Osteocyte (in vitro differentiated cells): ENCODE measurements at regions not wholly inside any gene's neighbourhood (a gene's known extent, or its start where the extent isn't known, plus 50 kb on each side); places are given as distances from the start of the nearest gene placed in this dataset.

Experiments used
- DNase-seq: peaks from one replicate; pipeline ENCODE4 v3.0.0; 2021; ENCODE audit warnings: mixed read lengths; ENCODE audit not compliant: unreplicated experiment; ENCODE audit errors: extremely low spot score
- H3K27ac Mint-ChIP-seq: one replicate; pipeline ENCODE4 v1.8.0; 2021; ENCODE audit warnings: mild to moderate bottlenecking, mixed read lengths; ENCODE audit not compliant: unreplicated experiment
- H3K27me3 Mint-ChIP-seq: one replicate; pipeline ENCODE4 v1.8.0; 2021; ENCODE audit warnings: mixed read lengths; ENCODE audit not compliant: unreplicated experiment
- H3K36me3 Mint-ChIP-seq: one replicate; pipeline ENCODE4 v1.8.0; 2021; ENCODE audit warnings: mixed read lengths; ENCODE audit not compliant: unreplicated experiment
- H3K4me1 Mint-ChIP-seq: one replicate; pipeline ENCODE4 v1.8.0; 2021; ENCODE audit warnings: mixed read lengths; ENCODE audit not compliant: unreplicated experiment
- H3K4me3 Mint-ChIP-seq: one replicate; pipeline ENCODE4 v1.8.0; 2021; ENCODE audit warnings: mild to moderate bottlenecking, moderate library complexity, mixed read lengths; ENCODE audit not compliant: unreplicated experiment
- H3K9me3 Mint-ChIP-seq: one replicate; pipeline ENCODE4 v1.8.0; 2021; ENCODE audit warnings: mixed read lengths; ENCODE audit not compliant: unreplicated experiment
- TF ChIP-seq, protein P1 (sequence below): fragments of 200-600 bp; sonication (generic); IDR thresholded peaks from 2 replicates; pipeline ENCODE4 v1.5.0; 2021; ENCODE audit warnings: antibody characterized with exemption, mild to moderate bottlenecking, moderate library complexity

DNA sequence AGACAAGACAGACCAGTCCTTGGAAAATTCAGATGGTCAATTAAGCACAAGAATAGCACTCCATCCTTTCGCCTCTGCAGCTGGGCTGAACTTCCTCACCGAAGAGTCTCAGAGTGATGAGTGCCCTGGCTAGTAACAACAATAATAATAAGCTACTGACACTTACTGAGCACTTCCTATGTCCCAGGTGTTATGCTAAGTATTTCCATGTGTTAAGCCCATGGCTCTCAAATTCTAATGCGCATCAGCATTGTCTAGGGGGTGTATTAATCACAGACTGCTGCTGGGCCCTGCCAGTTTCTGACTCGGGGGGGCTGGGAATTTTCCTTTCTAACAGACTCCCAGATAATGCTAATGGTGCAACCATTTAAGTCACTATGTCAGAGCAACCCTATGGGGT is 118.2 kb upstream of the LRFN2 start:
- H3K4me1 Mint-ChIP-seq = peaks cover 2% of the 10 kb centered on the region
- TF ChIP-seq, protein P1, sequence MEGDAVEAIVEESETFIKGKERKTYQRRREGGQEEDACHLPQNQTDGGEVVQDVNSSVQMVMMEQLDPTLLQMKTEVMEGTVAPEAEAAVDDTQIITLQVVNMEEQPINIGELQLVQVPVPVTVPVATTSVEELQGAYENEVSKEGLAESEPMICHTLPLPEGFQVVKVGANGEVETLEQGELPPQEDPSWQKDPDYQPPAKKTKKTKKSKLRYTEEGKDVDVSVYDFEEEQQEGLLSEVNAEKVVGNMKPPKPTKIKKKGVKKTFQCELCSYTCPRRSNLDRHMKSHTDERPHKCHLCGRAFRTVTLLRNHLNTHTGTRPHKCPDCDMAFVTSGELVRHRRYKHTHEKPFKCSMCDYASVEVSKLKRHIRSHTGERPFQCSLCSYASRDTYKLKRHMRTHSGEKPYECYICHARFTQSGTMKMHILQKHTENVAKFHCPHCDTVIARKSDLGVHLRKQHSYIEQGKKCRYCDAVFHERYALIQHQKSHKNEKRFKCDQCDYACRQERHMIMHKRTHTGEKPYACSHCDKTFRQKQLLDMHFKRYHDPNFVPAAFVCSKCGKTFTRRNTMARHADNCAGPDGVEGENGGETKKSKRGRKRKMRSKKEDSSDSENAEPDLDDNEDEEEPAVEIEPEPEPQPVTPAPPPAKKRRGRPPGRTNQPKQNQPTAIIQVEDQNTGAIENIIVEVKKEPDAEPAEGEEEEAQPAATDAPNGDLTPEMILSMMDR = no peak
- H3K9me3 Mint-ChIP-seq = peaks cover 8% of the 10 kb centered on the region
- DNase-seq = no peak
- H3K27ac Mint-ChIP-seq = no peak overlapping the region
- peaks cover 44% of the 10 kb centered on the region for H3K27me3 Mint-ChIP-seq
- H3K36me3 Mint-ChIP-seq = no peaks in the 10 kb centered on the region
- no peak overlapping the region for H3K4me3 Mint-ChIP-seq

DNA sequence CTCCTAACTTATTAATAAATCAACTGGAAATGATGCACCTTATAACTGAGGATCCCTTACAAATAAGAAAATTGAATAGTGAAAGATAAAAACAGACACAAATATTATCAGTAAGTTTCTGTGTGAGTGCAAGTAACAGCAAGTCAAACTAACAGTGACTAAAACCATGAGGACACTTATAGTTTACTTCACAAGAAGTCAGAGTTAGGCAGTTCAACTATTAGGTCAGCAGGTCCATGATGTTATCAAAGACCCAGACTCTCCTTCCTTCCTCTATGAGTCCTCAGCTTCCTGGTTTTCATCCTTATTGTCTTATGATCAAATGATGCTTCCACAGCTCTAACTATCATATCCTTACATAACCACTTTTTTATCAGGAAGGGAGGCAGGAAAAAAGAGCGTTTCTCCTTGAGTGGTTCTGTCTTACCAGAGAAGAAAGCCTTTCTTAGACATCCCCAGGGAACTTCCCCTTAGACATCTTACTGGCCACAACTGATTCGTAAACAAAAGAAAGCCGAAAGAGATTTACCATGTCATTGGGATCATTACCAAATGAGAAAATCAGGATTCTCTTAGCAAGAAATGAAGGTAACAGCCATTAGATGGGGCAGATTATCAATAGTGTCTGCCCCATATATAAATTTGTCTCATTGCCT is 114.3 kb upstream of the LRFN2 start:
- H3K27me3 Mint-ChIP-seq = peaks cover 49% of the 10 kb centered on the region
- no peak overlapping the region for H3K27ac Mint-ChIP-seq
- DNase-seq = no peak
- H3K4me3 Mint-ChIP-seq = no peak overlapping the region
- no peaks in the 10 kb centered on the region for H3K36me3 Mint-ChIP-seq
- no peaks in the 10 kb centered on the region for H3K9me3 Mint-ChIP-seq
- TF ChIP-seq, protein P1 = no peak
- H3K4me1 Mint-ChIP-seq = no peaks in the 10 kb centered on the region

DNA sequence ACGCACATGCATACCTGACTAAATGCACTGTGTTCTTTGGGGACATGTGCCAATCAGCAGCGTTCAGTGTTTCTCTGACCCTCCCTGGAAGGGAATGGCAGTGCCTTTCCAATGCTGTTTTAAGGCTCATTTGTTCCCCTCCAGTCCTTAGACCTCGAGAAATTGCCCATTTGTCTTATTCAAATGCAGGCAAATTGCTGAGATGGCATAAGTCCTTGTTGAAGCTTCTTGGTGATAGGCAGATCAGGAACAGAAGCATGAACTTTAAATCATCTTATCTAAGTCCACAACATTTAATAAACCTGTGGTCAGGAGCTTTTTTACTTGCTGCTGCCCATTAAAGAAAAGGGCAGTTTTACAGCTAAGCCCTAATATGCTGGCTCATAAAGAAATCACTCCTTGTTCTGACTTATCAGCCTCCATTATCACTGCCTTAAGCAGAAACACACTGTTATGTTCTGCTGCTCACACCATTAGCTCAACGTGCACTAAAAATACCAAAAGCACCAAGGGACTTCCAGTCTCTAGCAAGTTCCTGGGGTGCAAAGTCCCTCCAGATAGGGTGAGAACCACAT is 112.9 kb upstream of the LRFN2 start:
- Mint-ChIP-seq H3K4me3 (no peak overlapping the region), H3K36me3 (no peaks in the 10 kb centered on the region), H3K27me3 (peaks cover 51% of the 10 kb centered on the region), H3K9me3 (no peaks in the 10 kb centered on the region), H3K27ac (no peak overlapping the region), H3K4me1 (no peaks in the 10 kb centered on the region)
- TF ChIP-seq, protein P1 = no peak
- no peak for DNase-seq

DNA sequence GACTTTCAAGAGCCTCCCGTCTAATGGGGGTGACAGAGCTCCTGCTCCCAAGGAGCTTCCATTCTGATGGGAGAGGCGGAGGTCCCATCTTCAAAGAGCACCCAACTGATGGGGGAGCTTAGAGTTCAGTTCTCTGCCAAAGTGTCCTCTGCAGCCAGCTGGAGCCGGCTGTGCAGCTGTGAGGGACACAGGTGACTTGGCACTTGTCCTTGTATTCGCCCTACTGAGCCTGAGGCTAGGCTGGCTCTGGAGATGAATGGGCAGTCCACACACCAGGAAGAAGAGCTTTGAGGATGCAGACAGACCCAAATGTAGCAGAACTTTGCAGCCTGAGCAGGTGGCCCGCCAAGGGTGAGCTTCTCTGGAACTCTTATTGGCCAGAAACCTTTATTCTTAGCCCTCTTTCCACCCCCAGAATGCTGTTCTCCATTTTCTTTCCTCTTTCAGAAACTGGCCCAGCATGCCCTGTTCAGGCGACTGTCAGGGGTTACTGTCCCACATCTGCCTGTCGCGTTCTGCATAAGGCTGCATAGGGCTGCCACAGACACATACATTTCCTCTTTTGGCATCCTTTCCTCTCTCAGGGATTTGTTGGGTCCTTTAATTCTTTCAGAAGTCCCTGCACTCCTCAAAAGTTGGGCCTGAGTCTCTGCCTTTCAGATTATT is 108.7 kb upstream of the LRFN2 start:
- no peak overlapping the region for H3K27ac Mint-ChIP-seq
- TF ChIP-seq, protein P1 = no peak
- no peak for DNase-seq
- no peaks in the 10 kb centered on the region for H3K4me1 Mint-ChIP-seq
- H3K27me3 Mint-ChIP-seq = peaks cover 25% of the 10 kb centered on the region
- no peak overlapping the region for H3K4me3 Mint-ChIP-seq
- no peaks in the 10 kb centered on the region for H3K9me3 Mint-ChIP-seq
- H3K36me3 Mint-ChIP-seq = no peaks in the 10 kb centered on the region

DNA sequence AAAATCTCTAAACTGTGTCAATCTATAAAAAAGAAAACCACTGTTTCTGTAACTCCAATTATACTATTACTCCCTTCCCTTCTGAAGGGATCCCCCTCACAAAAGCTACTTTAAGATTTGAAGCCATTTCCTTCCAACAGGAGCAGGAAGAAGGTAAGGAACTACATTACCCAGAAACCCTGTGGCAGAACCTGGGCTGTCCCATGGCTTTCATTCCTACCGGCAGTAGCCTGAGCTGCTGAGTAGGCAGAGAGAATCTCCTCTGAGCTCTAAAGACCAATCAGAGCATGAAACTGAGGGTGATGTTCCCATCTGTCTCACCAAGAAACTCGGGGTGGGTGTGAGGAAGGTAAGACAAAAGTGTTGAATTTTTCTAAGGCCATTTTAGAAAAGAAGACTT is 108.0 kb upstream of the LRFN2 start:
- Mint-ChIP-seq H3K27me3 (peaks cover 18% of the 10 kb centered on the region), H3K9me3 (no peaks in the 10 kb centered on the region)

More for the DNA sequence above, 108.0 kb upstream of the LRFN2 start:
- Mint-ChIP-seq H3K4me1 (no peaks in the 10 kb centered on the region), H3K27ac (no peak overlapping the region), H3K36me3 (no peaks in the 10 kb centered on the region), H3K4me3 (no peak overlapping the region)
- TF ChIP-seq, protein P1 = no peak
- no peak for DNase-seq
